ENCODE measurements at regions not wholly inside any gene's neighbourhood (a gene's known extent, or its start where the extent isn't known, plus 50 kb on each side); places are given as distances from the start of the nearest gene placed in this dataset.

DNA sequence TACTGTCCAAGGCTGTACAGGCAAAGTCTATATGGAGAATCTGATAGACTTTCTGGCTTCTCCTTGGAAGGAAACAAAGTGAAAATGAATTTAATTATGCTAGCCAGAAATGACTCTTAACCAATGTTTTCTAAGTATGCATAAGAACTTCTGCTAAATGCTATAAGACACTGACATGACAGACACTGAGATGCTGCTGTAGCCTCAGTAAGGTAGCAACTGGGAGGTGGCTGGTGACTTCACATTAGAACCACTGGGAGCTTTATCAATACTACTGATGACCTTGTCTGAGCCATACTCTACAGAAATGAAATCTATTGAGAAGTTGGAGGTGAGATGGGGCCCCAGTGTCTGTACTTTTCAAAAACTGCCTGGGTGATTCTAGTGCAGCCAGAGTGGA, 188.6 kb downstream of the ZNF365 start:
- no peak for TF ChIP-seq RCOR1 (IDR thresholded peaks at IDR 0.05; ENCODE audit: low read length)
- TF ChIP-seq, protein P1, sequence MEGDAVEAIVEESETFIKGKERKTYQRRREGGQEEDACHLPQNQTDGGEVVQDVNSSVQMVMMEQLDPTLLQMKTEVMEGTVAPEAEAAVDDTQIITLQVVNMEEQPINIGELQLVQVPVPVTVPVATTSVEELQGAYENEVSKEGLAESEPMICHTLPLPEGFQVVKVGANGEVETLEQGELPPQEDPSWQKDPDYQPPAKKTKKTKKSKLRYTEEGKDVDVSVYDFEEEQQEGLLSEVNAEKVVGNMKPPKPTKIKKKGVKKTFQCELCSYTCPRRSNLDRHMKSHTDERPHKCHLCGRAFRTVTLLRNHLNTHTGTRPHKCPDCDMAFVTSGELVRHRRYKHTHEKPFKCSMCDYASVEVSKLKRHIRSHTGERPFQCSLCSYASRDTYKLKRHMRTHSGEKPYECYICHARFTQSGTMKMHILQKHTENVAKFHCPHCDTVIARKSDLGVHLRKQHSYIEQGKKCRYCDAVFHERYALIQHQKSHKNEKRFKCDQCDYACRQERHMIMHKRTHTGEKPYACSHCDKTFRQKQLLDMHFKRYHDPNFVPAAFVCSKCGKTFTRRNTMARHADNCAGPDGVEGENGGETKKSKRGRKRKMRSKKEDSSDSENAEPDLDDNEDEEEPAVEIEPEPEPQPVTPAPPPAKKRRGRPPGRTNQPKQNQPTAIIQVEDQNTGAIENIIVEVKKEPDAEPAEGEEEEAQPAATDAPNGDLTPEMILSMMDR (IDR thresholded peaks at IDR 0.05) = no peak
- no peak for TF ChIP-seq GABPA (IDR thresholded peaks at IDR 0.05; ENCODE audit: low read depth)
- TF ChIP-seq POLR2AphosphoS5 (IDR thresholded peaks at IDR 0.05; ENCODE audit: low read depth, low read length) = no peak
- no peak for TF ChIP-seq TAF1 (IDR thresholded peaks at IDR 0.05; ENCODE audit: borderline replicate concordance, low read depth, low read length)
- TF ChIP-seq, protein P2, sequence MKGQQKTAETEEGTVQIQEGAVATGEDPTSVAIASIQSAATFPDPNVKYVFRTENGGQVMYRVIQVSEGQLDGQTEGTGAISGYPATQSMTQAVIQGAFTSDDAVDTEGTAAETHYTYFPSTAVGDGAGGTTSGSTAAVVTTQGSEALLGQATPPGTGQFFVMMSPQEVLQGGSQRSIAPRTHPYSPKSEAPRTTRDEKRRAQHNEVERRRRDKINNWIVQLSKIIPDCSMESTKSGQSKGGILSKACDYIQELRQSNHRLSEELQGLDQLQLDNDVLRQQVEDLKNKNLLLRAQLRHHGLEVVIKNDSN (IDR thresholded peaks at IDR 0.05; ENCODE audit: borderline replicate concordance, low read depth) = no peak
- TF ChIP-seq RAD21 (IDR thresholded peaks at IDR 0.05; ENCODE audit: low read length) = no peak
- TF ChIP-seq EZH2phosphoT487 (IDR thresholded peaks at IDR 0.05; ENCODE audit: borderline replicate concordance, low read depth) = no peak

Measured in SK-N-SH (cell line).